ENCODE measurements at regions not wholly inside any gene's neighbourhood (a gene's known extent, or its start where the extent isn't known, plus 50 kb on each side); places are given as distances from the start of the nearest gene placed in this dataset.

DNA sequence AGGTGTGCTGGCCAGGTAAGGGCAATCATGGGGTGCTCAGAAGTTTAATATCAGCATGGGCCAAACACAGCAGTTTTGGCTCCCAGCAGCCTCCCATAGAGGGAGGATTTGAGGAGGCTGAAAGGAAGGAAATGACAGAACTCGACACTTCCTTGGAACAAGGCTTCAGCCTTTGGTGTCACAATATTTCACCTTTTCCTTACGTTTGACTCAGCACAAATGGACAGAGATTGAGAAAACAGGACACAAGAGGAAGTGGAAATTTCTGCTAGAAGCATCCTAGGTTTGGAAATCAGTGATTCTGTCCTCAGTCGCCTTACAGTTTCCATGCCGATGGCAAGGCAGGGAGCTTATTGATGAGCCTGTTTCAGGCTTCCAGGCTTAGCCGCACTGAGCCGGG is 181.4 kb downstream of the MAF start:
- DNase-seq, result no peak
- no peaks in the 10 kb centered on the region for H3K27me3 ChIP-seq
- no peaks in the 10 kb centered on the region for H3K4me1 ChIP-seq
- no peaks in the 10 kb centered on the region for H3K36me3 ChIP-seq
- H3K4me3 ChIP-seq, result no peak overlapping the region
- H3K27ac ChIP-seq, result peak overlapping the region in 1 of 4 donors; percentile 28
- WGBS, 2 donors, result 77 to 79% methylated on average over 6 of the region's 6 CpGs
- H3K9me3 ChIP-seq, result no peaks in the 10 kb centered on the region
- intact Hi-C loops (cut with DNase I), result no loop called here
- TF ChIP-seq, protein P1, sequence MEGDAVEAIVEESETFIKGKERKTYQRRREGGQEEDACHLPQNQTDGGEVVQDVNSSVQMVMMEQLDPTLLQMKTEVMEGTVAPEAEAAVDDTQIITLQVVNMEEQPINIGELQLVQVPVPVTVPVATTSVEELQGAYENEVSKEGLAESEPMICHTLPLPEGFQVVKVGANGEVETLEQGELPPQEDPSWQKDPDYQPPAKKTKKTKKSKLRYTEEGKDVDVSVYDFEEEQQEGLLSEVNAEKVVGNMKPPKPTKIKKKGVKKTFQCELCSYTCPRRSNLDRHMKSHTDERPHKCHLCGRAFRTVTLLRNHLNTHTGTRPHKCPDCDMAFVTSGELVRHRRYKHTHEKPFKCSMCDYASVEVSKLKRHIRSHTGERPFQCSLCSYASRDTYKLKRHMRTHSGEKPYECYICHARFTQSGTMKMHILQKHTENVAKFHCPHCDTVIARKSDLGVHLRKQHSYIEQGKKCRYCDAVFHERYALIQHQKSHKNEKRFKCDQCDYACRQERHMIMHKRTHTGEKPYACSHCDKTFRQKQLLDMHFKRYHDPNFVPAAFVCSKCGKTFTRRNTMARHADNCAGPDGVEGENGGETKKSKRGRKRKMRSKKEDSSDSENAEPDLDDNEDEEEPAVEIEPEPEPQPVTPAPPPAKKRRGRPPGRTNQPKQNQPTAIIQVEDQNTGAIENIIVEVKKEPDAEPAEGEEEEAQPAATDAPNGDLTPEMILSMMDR (IDR thresholded peaks at IDR 0.05), result no peak
- no peak for TF ChIP-seq POLR2A (IDR thresholded peaks at IDR 0.05)

DNA sequence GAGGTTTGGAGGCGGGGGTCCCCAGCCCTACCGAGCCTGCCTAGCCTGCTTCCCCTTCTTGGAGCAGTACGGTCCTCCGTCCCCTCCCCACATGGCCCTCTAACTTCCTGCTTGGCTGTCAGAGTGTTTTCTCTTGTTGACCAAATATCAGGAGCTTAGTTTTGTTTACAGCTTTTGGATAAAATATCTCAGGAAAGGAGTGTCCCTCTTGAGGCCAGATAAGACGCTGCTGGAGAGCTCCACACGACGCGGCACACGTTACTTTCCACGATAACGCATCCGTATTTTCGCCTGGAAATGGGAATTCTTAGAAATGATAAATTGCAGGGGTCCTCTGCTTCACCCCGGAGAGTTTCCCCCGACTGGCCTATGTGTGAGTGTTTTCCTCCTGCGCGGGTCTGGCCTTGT is 182.9 kb downstream of the MAF start:
- 63 to 70% methylated on average over 14 to 17 of the region's 17 CpGs for WGBS, 2 donors
- Histone ChIP-seq H3K36me3 (no peaks in the 10 kb centered on the region), H3K4me1 (peaks cover 0 to 4% (median 0%) of the 10 kb centered on the region in 3 donors), H3K4me3 (no peak overlapping the region), H3K9me3 (no peaks in the 10 kb centered on the region), H3K27ac (no peak overlapping the region), H3K27me3 (no peaks in the 10 kb centered on the region)
- intact Hi-C loops (cut with DNase I), result no loop called here
- no peak for DNase-seq
- TF ChIP-seq POLR2A (IDR thresholded peaks at IDR 0.05), result no peak
- TF ChIP-seq, protein P1 (IDR thresholded peaks at IDR 0.05), result no peak

DNA sequence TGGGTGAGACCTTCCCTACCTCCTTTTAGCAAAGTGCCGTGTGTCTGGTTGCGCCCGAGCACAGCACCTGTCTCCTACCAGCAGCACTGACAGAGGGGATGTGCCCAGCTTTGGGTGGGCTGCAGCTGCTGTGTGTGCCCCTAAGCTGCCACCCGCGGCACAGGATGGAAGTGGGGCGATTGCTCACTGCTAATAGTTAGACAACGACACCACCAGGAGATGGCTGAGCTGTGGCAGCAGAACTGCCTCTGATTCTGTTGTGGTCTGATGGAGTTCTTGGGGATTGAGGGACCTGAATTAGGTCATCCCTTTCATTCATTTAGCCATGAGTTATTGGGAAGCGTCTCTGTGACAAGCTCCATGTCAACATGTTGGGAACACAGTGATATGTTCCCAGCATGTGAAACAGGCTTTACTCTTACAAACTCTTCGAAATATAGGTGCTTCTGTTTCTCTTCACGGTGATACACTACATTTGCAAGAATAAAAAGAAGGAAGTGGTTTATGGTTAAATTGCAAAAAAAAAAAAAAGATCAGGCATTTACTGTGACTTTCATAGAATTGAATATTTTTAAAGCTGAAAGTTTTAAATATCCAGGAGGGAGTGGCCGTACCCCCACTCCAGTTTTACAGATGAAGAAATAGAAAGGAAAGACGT is 184.4 kb downstream of the MAF start:
- no peak overlapping the region for H3K27ac ChIP-seq
- no peaks in the 10 kb centered on the region for H3K27me3 ChIP-seq
- no peak for DNase-seq
- TF ChIP-seq POLR2A (IDR thresholded peaks at IDR 0.05), result no peak
- TF ChIP-seq, protein P1 (IDR thresholded peaks at IDR 0.05), result no peak
- intact Hi-C loops (cut with DNase I), result no loop called here
- 60 to 76% methylated on average over 5 to 6 of the region's 12 CpGs for WGBS, 2 donors
- H3K9me3 ChIP-seq, result no peaks in the 10 kb centered on the region
- no peak overlapping the region for H3K4me3 ChIP-seq
- H3K4me1 ChIP-seq, result peaks cover 0 to 8% (median 0%) of the 10 kb centered on the region in 3 donors
- no peaks in the 10 kb centered on the region for H3K36me3 ChIP-seq

DNA sequence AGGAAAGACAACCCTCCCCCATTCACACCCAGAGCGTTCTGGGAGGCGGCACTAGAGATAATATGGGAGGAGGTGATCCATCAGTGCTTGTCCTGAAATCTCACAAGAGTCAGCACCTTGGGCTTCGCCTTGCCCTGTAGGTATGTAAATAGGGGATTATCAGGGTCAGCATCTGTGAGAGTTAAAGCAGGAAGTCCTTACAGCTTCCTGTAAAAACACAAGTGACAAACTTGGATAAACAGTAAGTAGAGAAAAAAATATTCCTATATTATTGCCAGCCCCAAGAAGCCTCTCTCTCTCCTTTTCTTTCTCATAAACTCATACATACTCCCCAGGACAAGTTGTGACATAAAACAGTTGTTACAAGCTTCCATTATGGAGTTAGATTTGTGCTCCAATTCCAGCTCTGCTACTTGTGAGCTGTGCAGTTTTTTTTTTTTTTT is 187.7 kb downstream of the MAF start:
- H3K27ac ChIP-seq, result no peak overlapping the region
- intact Hi-C loops (cut with DNase I), result no loop called here
- WGBS, 2 donors, result 54 to 58% methylated on average over 3 of the region's 3 CpGs
- no peaks in the 10 kb centered on the region for H3K27me3 ChIP-seq
- no peak for TF ChIP-seq POLR2A (IDR thresholded peaks at IDR 0.05)
- TF ChIP-seq, protein P1 (IDR thresholded peaks at IDR 0.05), result no peak
- no peaks in the 10 kb centered on the region for H3K9me3 ChIP-seq
- H3K4me3 ChIP-seq, result no peak overlapping the region
- H3K36me3 ChIP-seq, result no peaks in the 10 kb centered on the region
- peaks cover 0 to 8% (median 0%) of the 10 kb centered on the region in 3 donors for H3K4me1 ChIP-seq
- no peak for DNase-seq

DNA sequence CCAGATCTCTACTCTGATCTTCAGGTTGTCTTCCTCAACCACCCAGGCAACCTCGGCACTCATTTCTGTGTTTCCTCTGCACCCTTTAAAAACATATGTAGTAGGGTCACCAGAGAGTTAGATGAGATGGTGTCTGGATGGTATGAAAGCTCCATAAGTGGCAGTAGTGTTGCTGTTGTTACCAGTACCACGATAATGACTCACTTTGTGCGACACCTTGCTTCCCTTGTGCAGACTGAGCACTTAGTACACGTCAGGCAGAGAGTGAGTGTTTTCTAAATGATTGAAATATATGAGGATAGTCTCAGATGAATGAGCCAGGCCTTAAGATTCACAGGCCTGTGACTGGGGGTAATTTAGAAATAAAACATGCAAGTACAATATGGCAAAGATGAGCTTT is 188.7 kb downstream of the MAF start:
- H3K36me3 ChIP-seq, result no peaks in the 10 kb centered on the region
- DNase-seq, result no peak
- H3K9me3 ChIP-seq, result no peaks in the 10 kb centered on the region
- H3K27me3 ChIP-seq, result no peaks in the 10 kb centered on the region
- H3K4me3 ChIP-seq, result no peak overlapping the region
- H3K4me1 ChIP-seq, result peaks cover 0 to 11% (median 0%) of the 10 kb centered on the region in 3 donors
- intact Hi-C loops (cut with DNase I), result no loop called here
- 54 to 70% methylated on average over 4 of the region's 4 CpGs for WGBS, 2 donors
- H3K27ac ChIP-seq, result no peak overlapping the region
- TF ChIP-seq POLR2A (IDR thresholded peaks at IDR 0.05), result no peak
- TF ChIP-seq, protein P1 (IDR thresholded peaks at IDR 0.05), result no peak

All from esophagus squamous epithelium (tissue), 5 donors.